Nephron (organoid): ENCODE measurements at regions not wholly inside any gene's neighbourhood (a gene's known extent, or its start where the extent isn't known, plus 50 kb on each side); places are given as distances from the start of the nearest gene placed in this dataset.

Source experiments
- H3K27ac Mint-ChIP-seq, 3 experiments: 2 replicates each; pipeline ENCODE4 v1.8.0; 2020; ENCODE audit warnings: mixed read lengths in 3 of 3, mild to moderate bottlenecking in 2 of 3, moderate library complexity in 1 of 3
- H3K27me3 Mint-ChIP-seq: 2 replicates; pipeline ENCODE4 v1.8.0; 2021; ENCODE audit warnings: low read depth, mild to moderate bottlenecking, moderate library complexity, mixed read lengths
- H3K36me3 Mint-ChIP-seq: 2 replicates; pipeline ENCODE4 v1.8.0; 2020; ENCODE audit warnings: low read depth, mixed read lengths
- H3K4me1 Mint-ChIP-seq: 2 replicates; pipeline ENCODE4 v1.8.0; 2020; ENCODE audit warnings: mixed read lengths
- H3K4me3 Mint-ChIP-seq, 3 experiments: 2 replicates each; pipeline ENCODE4 v1.8.0; 2020; ENCODE audit warnings: mild to moderate bottlenecking in 3 of 3, mixed read lengths in 3 of 3, moderate library complexity in 2 of 3
- H3K9me3 Mint-ChIP-seq: 2 replicates; pipeline ENCODE4 v1.8.0; 2020; ENCODE audit warnings: mixed read lengths
- TF ChIP-seq, protein P1 (sequence below), 3 experiments: fragments of 200-600 bp; sonication (generic); IDR thresholded peaks; one replicate each; pipeline ENCODE4 v1.5.0; 2021; ENCODE audit warnings: antibody characterized with exemption in 3 of 3; ENCODE audit not compliant: unreplicated experiment in 3 of 3

DNA sequence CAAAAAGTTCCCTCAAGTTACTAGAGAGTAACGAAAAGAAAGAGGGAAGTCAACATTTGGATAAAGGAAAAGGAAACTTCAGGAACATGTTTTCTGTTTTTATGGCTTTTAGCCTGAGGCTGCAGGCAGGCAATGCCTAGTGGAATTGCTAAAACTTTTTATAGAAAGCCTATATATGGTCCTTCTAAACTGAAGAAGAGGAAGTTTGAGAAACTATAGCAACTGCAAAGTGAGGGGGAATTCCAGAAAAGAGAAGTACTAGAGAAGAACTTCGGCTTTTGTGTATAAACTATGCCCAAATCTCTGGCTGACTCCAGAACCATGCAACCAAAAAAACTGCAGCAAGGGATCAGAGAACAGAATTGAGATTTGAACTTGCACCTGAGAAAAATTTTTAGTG is 74.3 kb upstream of the ARHGAP42 start:
- no peak overlapping the region for H3K4me3 Mint-ChIP-seq
- TF ChIP-seq, protein P1, sequence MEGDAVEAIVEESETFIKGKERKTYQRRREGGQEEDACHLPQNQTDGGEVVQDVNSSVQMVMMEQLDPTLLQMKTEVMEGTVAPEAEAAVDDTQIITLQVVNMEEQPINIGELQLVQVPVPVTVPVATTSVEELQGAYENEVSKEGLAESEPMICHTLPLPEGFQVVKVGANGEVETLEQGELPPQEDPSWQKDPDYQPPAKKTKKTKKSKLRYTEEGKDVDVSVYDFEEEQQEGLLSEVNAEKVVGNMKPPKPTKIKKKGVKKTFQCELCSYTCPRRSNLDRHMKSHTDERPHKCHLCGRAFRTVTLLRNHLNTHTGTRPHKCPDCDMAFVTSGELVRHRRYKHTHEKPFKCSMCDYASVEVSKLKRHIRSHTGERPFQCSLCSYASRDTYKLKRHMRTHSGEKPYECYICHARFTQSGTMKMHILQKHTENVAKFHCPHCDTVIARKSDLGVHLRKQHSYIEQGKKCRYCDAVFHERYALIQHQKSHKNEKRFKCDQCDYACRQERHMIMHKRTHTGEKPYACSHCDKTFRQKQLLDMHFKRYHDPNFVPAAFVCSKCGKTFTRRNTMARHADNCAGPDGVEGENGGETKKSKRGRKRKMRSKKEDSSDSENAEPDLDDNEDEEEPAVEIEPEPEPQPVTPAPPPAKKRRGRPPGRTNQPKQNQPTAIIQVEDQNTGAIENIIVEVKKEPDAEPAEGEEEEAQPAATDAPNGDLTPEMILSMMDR (IDR thresholded peaks at IDR 0.05; ENCODE audit: unreplicated experiment in 3 of 3), result no peak
- H3K9me3 Mint-ChIP-seq, result peaks cover 16% of the 10 kb centered on the region
- H3K27ac Mint-ChIP-seq, result no peak overlapping the region
- H3K36me3 Mint-ChIP-seq, result no peaks in the 10 kb centered on the region
- H3K4me1 Mint-ChIP-seq, result no peaks in the 10 kb centered on the region
- no peaks in the 10 kb centered on the region for H3K27me3 Mint-ChIP-seq

DNA sequence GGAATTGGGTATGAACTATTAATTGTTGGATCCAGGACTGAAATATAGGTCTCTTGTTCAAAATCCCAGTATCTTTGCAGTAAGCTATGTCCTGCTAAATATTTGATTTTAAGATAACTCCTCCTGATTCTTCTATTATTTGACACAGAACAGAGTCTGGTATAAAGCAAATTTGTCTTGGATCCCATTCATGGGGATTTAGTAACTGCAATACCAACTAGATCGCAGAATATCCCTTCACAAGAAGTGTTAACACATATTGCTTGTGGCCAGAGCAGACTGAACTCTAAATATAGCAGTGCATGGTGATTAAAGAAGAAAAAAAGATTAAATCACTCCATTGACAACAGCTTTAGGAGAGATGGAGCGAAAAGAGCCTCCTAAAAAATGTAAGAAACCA is 68.2 kb upstream of the ARHGAP42 start:
- Mint-ChIP-seq H3K27me3 (no peaks in the 10 kb centered on the region), H3K4me3 (no peak overlapping the region), H3K27ac (peak overlapping the region in 1 of 3 experiments; percentile 43), H3K36me3 (peaks cover 11% of the 10 kb centered on the region), H3K9me3 (peaks cover 17% of the 10 kb centered on the region), H3K4me1 (peaks cover 13% of the 10 kb centered on the region)
- TF ChIP-seq, protein P1 (IDR thresholded peaks at IDR 0.05; ENCODE audit: unreplicated experiment in 3 of 3), result no peak

- peaks cover 23% of the 10 kb centered on the region for H3K9me3 Mint-ChIP-seq
These were observed 67.6 kb upstream of the ARHGAP42 start for GRCh38 chr11:100619484-100619883.

DNA sequence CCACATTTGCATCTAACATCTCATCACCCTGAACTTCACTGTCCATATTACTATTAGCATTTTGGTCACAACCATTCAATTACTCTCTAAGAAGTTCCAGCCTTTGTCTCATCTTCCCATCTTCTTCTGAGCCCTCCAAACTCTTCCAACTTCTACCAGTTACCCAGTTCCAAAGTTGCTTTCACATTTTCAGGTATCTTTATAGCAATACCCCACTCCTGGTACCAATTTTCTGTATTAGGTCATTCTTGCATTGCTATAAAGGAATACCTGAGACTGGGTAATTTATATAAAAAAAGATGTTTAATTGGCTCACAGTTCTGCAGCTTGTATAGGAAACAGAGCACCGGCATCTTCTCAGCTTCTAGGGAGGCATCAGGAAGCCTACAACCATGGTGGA is 64.7 kb upstream of the ARHGAP42 start:
- TF ChIP-seq, protein P1 (IDR thresholded peaks at IDR 0.05; ENCODE audit: unreplicated experiment in 3 of 3), result no peak
- peaks cover 27% of the 10 kb centered on the region for H3K9me3 Mint-ChIP-seq
- no peaks in the 10 kb centered on the region for H3K27me3 Mint-ChIP-seq
- H3K27ac Mint-ChIP-seq, result no peak overlapping the region
- H3K4me3 Mint-ChIP-seq, result no peak overlapping the region
- peaks cover 23% of the 10 kb centered on the region for H3K4me1 Mint-ChIP-seq
- H3K36me3 Mint-ChIP-seq, result peaks cover 14% of the 10 kb centered on the region

More at GRCh38 chr11:100619484-100619883, 67.6 kb upstream of the ARHGAP42 start:
- TF ChIP-seq, protein P1 (IDR thresholded peaks at IDR 0.05; ENCODE audit: unreplicated experiment in 3 of 3), result no peak
- Mint-ChIP-seq H3K4me3 (no peak overlapping the region), H3K27ac (peak overlapping the region in 1 of 3 experiments; percentile 9), H3K27me3 (no peaks in the 10 kb centered on the region), H3K4me1 (peaks cover 16% of the 10 kb centered on the region), H3K36me3 (peaks cover 11% of the 10 kb centered on the region)

GRCh38 chr11:100624346-100624745 is 62.7 kb upstream of the ARHGAP42 start:
- H3K4me1 Mint-ChIP-seq, result peaks cover 14% of the 10 kb centered on the region
- H3K27ac Mint-ChIP-seq, result no peak overlapping the region
- peaks cover 14% of the 10 kb centered on the region for H3K36me3 Mint-ChIP-seq
- H3K27me3 Mint-ChIP-seq, result no peaks in the 10 kb centered on the region
- TF ChIP-seq, protein P1 (IDR thresholded peaks at IDR 0.05; ENCODE audit: unreplicated experiment in 3 of 3), result no peak
- peaks cover 27% of the 10 kb centered on the region for H3K9me3 Mint-ChIP-seq
- H3K4me3 Mint-ChIP-seq, result no peak overlapping the region

- TF ChIP-seq, protein P1 (IDR thresholded peaks at IDR 0.05; ENCODE audit: unreplicated experiment in 3 of 3), result no peak
- Mint-ChIP-seq H3K36me3 (peaks cover 14% of the 10 kb centered on the region), H3K27ac (peak overlapping the region in 1 of 3 experiments; percentile 57), H3K9me3 (peaks cover 25% of the 10 kb centered on the region), H3K4me3 (peak overlapping the region in 1 of 3 experiments; percentile 3), H3K4me1 (peaks cover 10% of the 10 kb centered on the region), H3K27me3 (no peaks in the 10 kb centered on the region)
These were observed 62.0 kb upstream of the ARHGAP42 start for GRCh38 chr11:100625041-100625440.
